Caco-2 (cell line): ENCODE measurements at regions not wholly inside any gene's neighbourhood (a gene's known extent, or its start where the extent isn't known, plus 50 kb on each side); places are given as distances from the start of the nearest gene placed in this dataset.

ENCODE experiments used
- BruUV-seq: library from RNA; stranded (reverse); fragments of 400-500 nt; replicated peaks from 2 replicates; lab custom pipeline; 2021; lab: Mats Ljungman, UMichigan
- CTCF ChIA-PET: fragments of 300-600 bp; sonication (Branson Sonifier 250); formaldehyde crosslinking; loops from one replicate; lab custom pipeline; 2022; ENCODE audit warnings: antibody characterized with exemption; lab: Charles Lee
- POLR2A ChIA-PET: fragments of 300-600 bp; sonication (Branson Sonifier 250); formaldehyde crosslinking; loops from one replicate; lab custom pipeline; 2022; ENCODE audit warnings: antibody characterized with exemption; lab: Charles Lee
- DNase-seq, 2 experiments: peaks; one replicate each; pipeline versions ENCODE4 v3.0.0 to v3.0.0-alpha.2; 2020 to 2022
- H3K27me3 ChIP-seq: replicated peaks from 2 replicates; pipeline ENCODE4 v1.6.0; 2011; ENCODE audit warnings: low read length; ENCODE audit not compliant: control insufficient read depth, insufficient read depth
- H3K36me3 ChIP-seq: 2 replicates; pipeline ENCODE4 v1.5.1; 2011; ENCODE audit warnings: low read length; ENCODE audit not compliant: control insufficient read depth, insufficient read depth
- H3K4me1 ChIP-seq: fragments of 250-450 bp; sonication (Bioruptor Pico); 2 replicates; pipeline ENCODE4 v1.5.1; 2020; ENCODE audit warnings: mild to moderate bottlenecking
- H3K4me3 ChIP-seq: 2 replicates; pipeline ENCODE4 v1.5.1; 2011; ENCODE audit warnings: low read depth, mild to moderate bottlenecking, control low read depth, low read length
- H3K9me3 ChIP-seq: fragments of 250-450 bp; sonication (Bioruptor Pico); 2 replicates; pipeline ENCODE4 v1.5.1; 2020; ENCODE audit warnings: mild to moderate bottlenecking, moderate library complexity
- H3K27ac Mint-ChIP-seq: one replicate; pipeline ENCODE4 v1.8.0; 2022; ENCODE audit warnings: mixed read lengths; ENCODE audit not compliant: unreplicated experiment
- H3K27me3 Mint-ChIP-seq: one replicate; pipeline ENCODE4 v1.8.0; 2022; ENCODE audit warnings: mixed read lengths; ENCODE audit not compliant: insufficient read depth, unreplicated experiment
- H3K36me3 Mint-ChIP-seq: one replicate; pipeline ENCODE4 v1.8.0; 2022; ENCODE audit warnings: mild to moderate bottlenecking, mixed read lengths; ENCODE audit not compliant: insufficient read depth, unreplicated experiment
- H3K4me1 Mint-ChIP-seq: one replicate; pipeline ENCODE4 v1.8.0; 2022; ENCODE audit warnings: low read depth, mixed read lengths; ENCODE audit not compliant: unreplicated experiment
- H3K4me3 Mint-ChIP-seq: one replicate; pipeline ENCODE4 v1.8.0; 2022; ENCODE audit warnings: mild to moderate bottlenecking, moderate library complexity, mixed read lengths; ENCODE audit not compliant: unreplicated experiment
- H3K9me3 Mint-ChIP-seq: one replicate; pipeline ENCODE4 v1.8.0; 2022; ENCODE audit warnings: mixed read lengths; ENCODE audit not compliant: unreplicated experiment
- intact Hi-C: fragments of 100-400 bp; cut with micrococcal nuclease; formaldehyde crosslinking; loops from one replicate; pipeline ENCODE4 v1.10.0; 2022; ENCODE audit not compliant: unreplicated experiment
- TF ChIP-seq, protein P1 (sequence below), 2 experiments: fragments of 200-600 bp in 1 of 2; IDR thresholded peaks; 1 replicate in 1 of 2; 2 replicates in 1 of 2; pipeline versions ENCODE4 v1.5.1 to v1.8.0; 2011 to 2022; ENCODE audit warnings: antibody characterized with exemption in 1 of 2, control low read depth in 1 of 2, inconsistent platforms in 1 of 2, low read depth in 1 of 2, low read length in 1 of 2, mild to moderate bottlenecking in 1 of 2, moderate library complexity in 1 of 2; ENCODE audit not compliant: insufficient read depth in 1 of 2, severe bottlenecking in 1 of 2, unreplicated experiment in 1 of 2

DNA sequence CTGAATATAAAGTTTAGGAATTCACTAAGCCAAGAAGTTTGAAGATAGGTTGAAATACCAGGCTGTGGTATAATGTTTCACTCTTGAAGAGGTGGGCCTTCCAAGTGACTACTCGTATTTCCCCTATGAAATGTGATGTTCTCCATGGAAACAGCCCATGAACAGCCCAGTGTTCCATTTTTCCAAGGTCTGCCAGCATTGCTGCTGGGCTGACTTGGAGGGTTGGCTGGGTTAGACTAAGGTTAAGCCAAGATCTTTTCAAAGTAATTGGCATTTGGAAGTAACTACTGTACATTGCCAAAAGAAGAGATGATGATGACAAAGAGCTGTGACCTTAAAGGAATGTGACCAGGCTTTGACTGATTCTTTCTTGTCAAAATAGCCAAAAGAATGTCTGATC lies 73.8 kb downstream of the RPE65 start:
- Mint-ChIP-seq H3K4me1 (peaks cover 12% of the 10 kb centered on the region), H3K27ac (no peak overlapping the region), H3K27me3 (no peaks in the 10 kb centered on the region), H3K4me3 (no peak overlapping the region), H3K9me3 (no peaks in the 10 kb centered on the region), H3K36me3 (no peaks in the 10 kb centered on the region)
- peaks cover 13% of the 10 kb centered on the region; the same call in 1 of the 2 replicates for H3K4me1 ChIP-seq
- ChIA-PET CTCF (no interaction called here), POLR2A (no interaction called here)
- no peak overlapping the region for H3K4me3 ChIP-seq
- no peaks in the 10 kb centered on the region for H3K27me3 ChIP-seq
- DNase-seq: no peak
- intact Hi-C loops: no loop called here
- no peaks in the 10 kb centered on the region for H3K9me3 ChIP-seq
- TF ChIP-seq, protein P1, sequence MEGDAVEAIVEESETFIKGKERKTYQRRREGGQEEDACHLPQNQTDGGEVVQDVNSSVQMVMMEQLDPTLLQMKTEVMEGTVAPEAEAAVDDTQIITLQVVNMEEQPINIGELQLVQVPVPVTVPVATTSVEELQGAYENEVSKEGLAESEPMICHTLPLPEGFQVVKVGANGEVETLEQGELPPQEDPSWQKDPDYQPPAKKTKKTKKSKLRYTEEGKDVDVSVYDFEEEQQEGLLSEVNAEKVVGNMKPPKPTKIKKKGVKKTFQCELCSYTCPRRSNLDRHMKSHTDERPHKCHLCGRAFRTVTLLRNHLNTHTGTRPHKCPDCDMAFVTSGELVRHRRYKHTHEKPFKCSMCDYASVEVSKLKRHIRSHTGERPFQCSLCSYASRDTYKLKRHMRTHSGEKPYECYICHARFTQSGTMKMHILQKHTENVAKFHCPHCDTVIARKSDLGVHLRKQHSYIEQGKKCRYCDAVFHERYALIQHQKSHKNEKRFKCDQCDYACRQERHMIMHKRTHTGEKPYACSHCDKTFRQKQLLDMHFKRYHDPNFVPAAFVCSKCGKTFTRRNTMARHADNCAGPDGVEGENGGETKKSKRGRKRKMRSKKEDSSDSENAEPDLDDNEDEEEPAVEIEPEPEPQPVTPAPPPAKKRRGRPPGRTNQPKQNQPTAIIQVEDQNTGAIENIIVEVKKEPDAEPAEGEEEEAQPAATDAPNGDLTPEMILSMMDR (IDR thresholded peaks at IDR 0.05; ENCODE audit: insufficient read depth in 1 of 2, low read depth in 1 of 2, low read length in 1 of 2, severe bottlenecking in 1 of 2, unreplicated experiment in 1 of 2): no peak
- no peaks in the 10 kb centered on the region for H3K36me3 ChIP-seq
- BruUV-seq: no TSS peak

GRCh38 chr1:68373173-68373572 lies 76.6 kb downstream of the RPE65 start:
- no peaks in the 10 kb centered on the region for H3K9me3 ChIP-seq
- H3K27ac Mint-ChIP-seq: no peak overlapping the region

DNA sequence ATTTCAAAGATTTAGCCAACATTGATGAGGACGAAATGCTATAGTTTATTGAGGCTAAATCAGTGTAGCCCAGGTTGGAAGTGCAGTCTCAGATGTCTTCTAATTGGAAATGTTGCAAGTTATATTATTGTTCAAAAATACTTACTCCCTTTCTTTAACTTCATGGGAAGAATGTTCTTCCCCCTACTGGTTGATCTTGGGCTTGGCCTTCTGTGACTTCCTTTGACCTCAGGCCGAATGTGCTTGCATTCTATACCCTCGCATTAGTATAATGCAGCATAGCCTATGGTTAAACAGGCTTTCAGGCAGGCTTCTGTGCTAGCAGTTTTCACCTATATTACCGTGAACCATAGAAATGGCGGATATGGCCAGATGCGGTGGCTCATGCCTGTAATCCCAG lies 77.3 kb downstream of the RPE65 start:
- no peaks in the 10 kb centered on the region for H3K36me3 ChIP-seq
- TF ChIP-seq, protein P1 (IDR thresholded peaks at IDR 0.05; ENCODE audit: insufficient read depth in 1 of 2, low read depth in 1 of 2, low read length in 1 of 2, severe bottlenecking in 1 of 2, unreplicated experiment in 1 of 2): no peak
- no peak overlapping the region for H3K4me3 Mint-ChIP-seq
- no peaks in the 10 kb centered on the region for H3K27me3 Mint-ChIP-seq
- H3K27ac Mint-ChIP-seq: no peak overlapping the region
- no peaks in the 10 kb centered on the region for H3K9me3 ChIP-seq
- no peaks in the 10 kb centered on the region for H3K27me3 ChIP-seq
- no peaks in the 10 kb centered on the region for H3K4me1 Mint-ChIP-seq
- H3K4me1 ChIP-seq: peaks cover 10% of the 10 kb centered on the region; the same call in 1 of the 2 replicates
- BruUV-seq: no TSS peak
- no peak for DNase-seq
- intact Hi-C loops: no loop called here
- CTCF ChIA-PET: no interaction called here
- POLR2A ChIA-PET: no interaction called here
- no peaks in the 10 kb centered on the region for H3K36me3 Mint-ChIP-seq
- H3K9me3 Mint-ChIP-seq: no peaks in the 10 kb centered on the region
- H3K4me3 ChIP-seq: no peak overlapping the region

More at GRCh38 chr1:68373173-68373572, 76.6 kb downstream of the RPE65 start:
- BruUV-seq: no TSS peak
- no peaks in the 10 kb centered on the region for H3K36me3 ChIP-seq
- no peak overlapping the region for H3K4me3 ChIP-seq
- Mint-ChIP-seq H3K27me3 (no peaks in the 10 kb centered on the region), H3K4me3 (no peak overlapping the region), H3K4me1 (peaks cover 7% of the 10 kb centered on the region), H3K9me3 (no peaks in the 10 kb centered on the region), H3K36me3 (no peaks in the 10 kb centered on the region)
- intact Hi-C loops: no loop called here
- H3K4me1 ChIP-seq: peaks cover 13% of the 10 kb centered on the region; the same call in 1 of the 2 replicates
- ChIA-PET POLR2A (no interaction called here), CTCF (no interaction called here)
- DNase-seq: no peak
- TF ChIP-seq, protein P1 (IDR thresholded peaks at IDR 0.05; ENCODE audit: insufficient read depth in 1 of 2, low read depth in 1 of 2, low read length in 1 of 2, severe bottlenecking in 1 of 2, unreplicated experiment in 1 of 2): no peak
- no peaks in the 10 kb centered on the region for H3K27me3 ChIP-seq
